HepG2 (cell line): ENCODE measurements at regions not wholly inside any gene's neighbourhood (a gene's known extent, or its start where the extent isn't known, plus 50 kb on each side); places are given as distances from the start of the nearest gene placed in this dataset.

ENCODE experiments used
- ATAC-seq: fragments of 200-7000 bp; cut with Tn5 transposase; 3 replicates; pipeline ENCODE4 v1.9.1; 2020; ENCODE audit warnings: mild to moderate bottlenecking, moderate library complexity
- BruUV-seq: library from RNA; stranded (reverse); fragments of 400-500 nt; replicated peaks from 2 replicates; lab custom pipeline; 2021; lab: Mats Ljungman, UMichigan
- CTCF ChIA-PET: fragments of 300-600 bp; formaldehyde crosslinking; extraction: SDS; loops from one replicate; lab custom pipeline; 2021; ENCODE audit warnings: low total read pairs, inconsistent platforms, low intra/inter-chr PET ratio; lab: Yijun Ruan, JAX
- POLR2A ChIA-PET: fragments of 350-600 bp; sonication (Branson Sonifier 250); formaldehyde crosslinking; loops from one replicate; lab custom pipeline; 2020; ENCODE audit warnings: antibody characterized with exemption, inconsistent platforms; lab: Yijun Ruan, JAX
- DNase-seq: peaks from one replicate; pipeline ENCODE4 v3.0.0-alpha.2; 2015; ENCODE audit warnings: low spot score
- FAIRE-seq: peaks from 3 replicates; lab custom pipeline; 2011; peaks lifted over from hg19 to GRCh38; lab: Jason Lieb, UNC
- H2AFZ ChIP-seq: one replicate; pipeline ENCODE4 v1.6.1; 2011; ENCODE audit warnings: low read length, inconsistent platforms
- H3K27ac ChIP-seq: fragments of 300-600 bp; 3 replicates; pipeline ENCODE4 v1.8.0; 2011; ENCODE audit warnings: mixed run types, mild to moderate bottlenecking, mixed read lengths, low read length, inconsistent platforms; ENCODE audit not compliant: insufficient read depth; ENCODE audit errors: extremely low read length
- H3K27me3 ChIP-seq, 2 experiments: fragments of 200-600 bp in 1 of 2; 2 replicates in 1 of 2; 3 replicates in 1 of 2; pipeline versions ENCODE4 v1.6.0 to v1.8.0; 2011; ENCODE audit warnings: low read length in 2 of 2, mild to moderate bottlenecking in 2 of 2, moderate library complexity in 2 of 2, inconsistent platforms in 1 of 2; ENCODE audit not compliant: insufficient read depth in 2 of 2, control insufficient read depth in 1 of 2
- H3K36me3 ChIP-seq, 2 experiments: fragments of 200-600 bp in 1 of 2; replicated peaks in 1 of 2; 2 replicates in 1 of 2; 3 replicates in 1 of 2; pipeline versions ENCODE4 v1.5.1 to v1.8.0; 2011; ENCODE audit warnings: low read length in 2 of 2, inconsistent platforms in 1 of 2; ENCODE audit not compliant: insufficient read depth in 2 of 2, control insufficient read depth in 1 of 2
- H3K4me1 ChIP-seq: 2 replicates; pipeline ENCODE4 v1.5.1; 2012; ENCODE audit warnings: low read length, inconsistent platforms; ENCODE audit not compliant: insufficient read depth
- H3K4me2 ChIP-seq: 2 replicates; pipeline ENCODE4 v1.6.0; 2011; ENCODE audit warnings: low read depth, low read length, inconsistent platforms
- H3K4me3 ChIP-seq, 3 experiments: fragments of 200-600 bp in 1 of 3; sonication (generic), shearing (Covaris generic) in 1 of 3; replicated peaks in 1 of 3; 2 replicates each; pipeline ENCODE4 v1.5.1; 2011 to 2016; ENCODE audit warnings: low read length in 3 of 3, inconsistent platforms in 2 of 3, low read depth in 2 of 3, mild to moderate bottlenecking in 2 of 3, control low read depth in 1 of 3, mixed read lengths in 1 of 3; ENCODE audit not compliant: insufficient read depth in 1 of 3
- H3K79me2 ChIP-seq: one replicate; pipeline ENCODE4 v1.6.1; 2011; ENCODE audit warnings: low read length, inconsistent platforms; ENCODE audit not compliant: insufficient read depth
- H3K9ac ChIP-seq: 2 replicates; pipeline ENCODE4 v1.6.0; 2011; ENCODE audit warnings: mild to moderate bottlenecking, low read depth, low read length, inconsistent platforms; ENCODE audit not compliant: insufficient read depth
- H3K9me3 ChIP-seq: 2 replicates; pipeline ENCODE4 v1.5.1; 2012; ENCODE audit warnings: mild to moderate bottlenecking, low read length
- H4K20me1 ChIP-seq: 2 replicates; pipeline ENCODE4 v1.6.0; 2011; ENCODE audit warnings: inconsistent platforms, mild to moderate bottlenecking, low read length, moderate library complexity; ENCODE audit not compliant: insufficient read depth
- AHR ChIP-seq: IDR thresholded peaks from 2 replicates; pipeline ENCODE4 v1.6.1; 2018; ENCODE audit warnings: missing genetic modification reagents, missing compliant biosample characterization
- ATF1 ChIP-seq: IDR thresholded peaks from 2 replicates; pipeline ENCODE4 v1.6.1; 2016; ENCODE audit warnings: mild to moderate bottlenecking, control low read depth
- HMGA1 ChIP-seq: sonication (generic); formaldehyde crosslinking; conservative IDR thresholded peaks from 2 replicates; pipeline ENCODE4 v1.4.0; 2020; ENCODE audit warnings: missing genetic modification reagents
- IKZF1 ChIP-seq: fragments of 450-650 bp; IDR thresholded peaks from 2 replicates; pipeline ENCODE4 v1.7.1; 2016
- JUND ChIP-seq: sonication (generic); formaldehyde crosslinking; IDR thresholded peaks from 2 replicates; pipeline ENCODE4 v1.8.0; 2022; ENCODE audit warnings: mild to moderate bottlenecking, missing genetic modification reagents
- SMARCE1 ChIP-seq: fragments of 450-650 bp; IDR thresholded peaks from 2 replicates; pipeline ENCODE4 v1.6.1; 2017; ENCODE audit warnings: borderline replicate concordance
- ZNF160 ChIP-seq: sonication (generic); formaldehyde crosslinking; IDR thresholded peaks from 2 replicates; pipeline ENCODE4 v1.8.0; 2022; ENCODE audit warnings: mild to moderate bottlenecking, inconsistent platforms, missing genetic modification reagents
- ZNF260 ChIP-seq: sonication (generic); formaldehyde crosslinking; IDR thresholded peaks from 2 replicates; pipeline ENCODE4 v1.4.0; 2020; ENCODE audit warnings: missing genetic modification reagents, low read depth, mild to moderate bottlenecking, borderline replicate concordance
- ZNF331 ChIP-seq: sonication (generic); formaldehyde crosslinking; IDR thresholded peaks from 2 replicates; pipeline ENCODE4 v1.4.0; 2020; ENCODE audit warnings: missing genetic modification reagents
- ZNF775 ChIP-seq: sonication (generic); formaldehyde crosslinking; IDR thresholded peaks from 2 replicates; pipeline ENCODE4 v1.4.0; 2020; ENCODE audit warnings: missing genetic modification reagents, mild to moderate bottlenecking, moderate library complexity, borderline replicate concordance
- ZSCAN25 ChIP-seq: sonication (generic); formaldehyde crosslinking; IDR thresholded peaks from 2 replicates; pipeline ENCODE4 v1.8.0; 2022; ENCODE audit warnings: mild to moderate bottlenecking, missing genetic modification reagents
- WGBS: methylation state at CpG from one replicate; pipeline ENCODE4 v1.1.6; 2017; ENCODE audit warnings: low lambda C conversion rate; 5-methylcytosine and 5-hydroxymethylcytosine counted together
- in situ Hi-C: cut with HindIII; loops from 2 replicates; pipeline ENCODE4 v1.10.0; 2017; ENCODE audit warnings: low pct_unique_long_range_greater_than_20kb; ENCODE audit not compliant: extremely low pct_ligation_motif_present
- intact Hi-C: fragments of 100-400 bp; cut with micrococcal nuclease; formaldehyde crosslinking; loops from one replicate; pipeline ENCODE4 v1.10.0; 2022; ENCODE audit not compliant: unreplicated experiment
- TF ChIP-seq, protein P1 (sequence below): sonication (generic); formaldehyde crosslinking; IDR thresholded peaks from 2 replicates; pipeline ENCODE4 v1.5.0; 2020; ENCODE audit warnings: mild to moderate bottlenecking, missing genetic modification reagents
- TF ChIP-seq, protein P2 (sequence below): sonication (generic); formaldehyde crosslinking; IDR thresholded peaks from 2 replicates; pipeline ENCODE4 v1.9.0; 2021; ENCODE audit warnings: missing genetic modification reagents, borderline replicate concordance
- TF ChIP-seq, protein P3 (sequence below): sonication (generic); formaldehyde crosslinking; IDR thresholded peaks from 2 replicates; pipeline ENCODE4 v1.5.1; 2020; ENCODE audit warnings: mild to moderate bottlenecking, missing genetic modification reagents

DNA sequence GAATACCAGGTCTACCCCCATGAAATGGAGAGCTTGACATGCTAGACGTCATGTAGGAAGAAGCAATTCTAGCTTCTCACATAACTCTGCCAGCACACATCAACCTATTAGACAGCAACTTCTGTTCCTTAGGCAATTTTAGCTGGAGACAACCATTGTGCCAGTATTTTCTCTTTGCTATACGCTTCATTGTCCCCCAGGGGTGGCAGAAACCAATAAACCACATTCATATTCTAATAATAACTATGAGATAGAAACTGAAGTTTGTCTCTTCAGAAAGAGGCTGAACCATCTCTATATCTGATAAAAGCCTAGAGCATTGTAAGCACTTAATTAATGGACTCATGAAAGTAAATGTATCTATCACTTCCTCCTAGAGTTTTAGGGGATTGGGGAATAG, 278.6 kb downstream of the FOXG1 start:
- no peak for ATAC-seq
- Histone ChIP-seq H3K4me3 (no peak overlapping the region), H3K4me2 (no peak overlapping the region), H3K4me1 (no peaks in the 10 kb centered on the region), H3K36me3 (no peaks in the 10 kb centered on the region), H3K9ac (no peak overlapping the region), H3K9me3 (peaks cover 36% of the 10 kb centered on the region), H3K79me2 (no peaks in the 10 kb centered on the region), H2AFZ (no peak overlapping the region), H3K27ac (no peak overlapping the region), H3K27me3 (no peaks in the 10 kb centered on the region), H4K20me1 (no peaks in the 10 kb centered on the region)
- no peak for DNase-seq
- TF ChIP-seq ZNF331 (no peak), HMGA1 (CRISPR knock-in tag) (no peak), SMARCE1 (no peak), JUND (CRISPR knock-in tag) (no peak), IKZF1 (no peak), AHR (CRISPR knock-in tag) (no peak), ZNF775 (CRISPR knock-in tag) (no peak), ATF1 (CRISPR knock-in tag) (no peak), ZNF160 (CRISPR knock-in tag) (no peak), ZNF260 (no peak), ZSCAN25 (CRISPR knock-in tag) (no peak)
- TF ChIP-seq, protein P1, sequence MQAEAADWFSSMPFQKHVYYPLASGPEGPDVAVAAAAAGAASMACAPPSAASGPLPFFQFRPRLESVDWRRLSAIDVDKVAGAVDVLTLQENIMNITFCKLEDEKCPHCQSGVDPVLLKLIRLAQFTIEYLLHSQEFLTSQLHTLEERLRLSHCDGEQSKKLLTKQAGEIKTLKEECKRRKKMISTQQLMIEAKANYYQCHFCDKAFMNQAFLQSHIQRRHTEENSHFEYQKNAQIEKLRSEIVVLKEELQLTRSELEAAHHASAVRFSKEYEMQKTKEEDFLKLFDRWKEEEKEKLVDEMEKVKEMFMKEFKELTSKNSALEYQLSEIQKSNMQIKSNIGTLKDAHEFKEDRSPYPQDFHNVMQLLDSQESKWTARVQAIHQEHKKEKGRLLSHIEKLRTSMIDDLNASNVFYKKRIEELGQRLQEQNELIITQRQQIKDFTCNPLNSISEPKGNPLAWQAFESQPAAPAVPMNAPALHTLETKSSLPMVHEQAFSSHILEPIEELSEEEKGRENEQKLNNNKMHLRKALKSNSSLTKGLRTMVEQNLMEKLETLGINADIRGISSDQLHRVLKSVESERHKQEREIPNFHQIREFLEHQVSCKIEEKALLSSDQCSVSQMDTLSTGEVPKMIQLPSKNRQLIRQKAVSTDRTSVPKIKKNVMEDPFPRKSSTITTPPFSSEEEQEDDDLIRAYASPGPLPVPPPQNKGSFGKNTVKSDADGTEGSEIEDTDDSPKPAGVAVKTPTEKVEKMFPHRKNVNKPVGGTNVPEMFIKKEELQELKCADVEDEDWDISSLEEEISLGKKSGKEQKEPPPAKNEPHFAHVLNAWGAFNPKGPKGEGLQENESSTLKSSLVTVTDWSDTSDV (CRISPR knock-in tag): no peak
- TF ChIP-seq, protein P2, sequence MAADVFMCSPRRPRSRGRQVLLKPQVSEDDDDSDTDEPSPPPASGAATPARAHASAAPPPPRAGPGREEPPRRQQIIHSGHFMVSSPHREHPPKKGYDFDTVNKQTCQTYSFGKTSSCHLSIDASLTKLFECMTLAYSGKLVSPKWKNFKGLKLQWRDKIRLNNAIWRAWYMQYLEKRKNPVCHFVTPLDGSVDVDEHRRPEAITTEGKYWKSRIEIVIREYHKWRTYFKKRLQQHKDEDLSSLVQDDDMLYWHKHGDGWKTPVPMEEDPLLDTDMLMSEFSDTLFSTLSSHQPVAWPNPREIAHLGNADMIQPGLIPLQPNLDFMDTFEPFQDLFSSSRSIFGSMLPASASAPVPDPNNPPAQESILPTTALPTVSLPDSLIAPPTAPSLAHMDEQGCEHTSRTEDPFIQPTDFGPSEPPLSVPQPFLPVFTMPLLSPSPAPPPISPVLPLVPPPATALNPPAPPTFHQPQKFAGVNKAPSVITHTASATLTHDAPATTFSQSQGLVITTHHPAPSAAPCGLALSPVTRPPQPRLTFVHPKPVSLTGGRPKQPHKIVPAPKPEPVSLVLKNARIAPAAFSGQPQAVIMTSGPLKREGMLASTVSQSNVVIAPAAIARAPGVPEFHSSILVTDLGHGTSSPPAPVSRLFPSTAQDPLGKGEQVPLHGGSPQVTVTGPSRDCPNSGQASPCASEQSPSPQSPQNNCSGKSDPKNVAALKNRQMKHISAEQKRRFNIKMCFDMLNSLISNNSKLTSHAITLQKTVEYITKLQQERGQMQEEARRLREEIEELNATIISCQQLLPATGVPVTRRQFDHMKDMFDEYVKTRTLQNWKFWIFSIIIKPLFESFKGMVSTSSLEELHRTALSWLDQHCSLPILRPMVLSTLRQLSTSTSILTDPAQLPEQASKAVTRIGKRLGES (CRISPR knock-in tag): no peak
- TF ChIP-seq, protein P3, sequence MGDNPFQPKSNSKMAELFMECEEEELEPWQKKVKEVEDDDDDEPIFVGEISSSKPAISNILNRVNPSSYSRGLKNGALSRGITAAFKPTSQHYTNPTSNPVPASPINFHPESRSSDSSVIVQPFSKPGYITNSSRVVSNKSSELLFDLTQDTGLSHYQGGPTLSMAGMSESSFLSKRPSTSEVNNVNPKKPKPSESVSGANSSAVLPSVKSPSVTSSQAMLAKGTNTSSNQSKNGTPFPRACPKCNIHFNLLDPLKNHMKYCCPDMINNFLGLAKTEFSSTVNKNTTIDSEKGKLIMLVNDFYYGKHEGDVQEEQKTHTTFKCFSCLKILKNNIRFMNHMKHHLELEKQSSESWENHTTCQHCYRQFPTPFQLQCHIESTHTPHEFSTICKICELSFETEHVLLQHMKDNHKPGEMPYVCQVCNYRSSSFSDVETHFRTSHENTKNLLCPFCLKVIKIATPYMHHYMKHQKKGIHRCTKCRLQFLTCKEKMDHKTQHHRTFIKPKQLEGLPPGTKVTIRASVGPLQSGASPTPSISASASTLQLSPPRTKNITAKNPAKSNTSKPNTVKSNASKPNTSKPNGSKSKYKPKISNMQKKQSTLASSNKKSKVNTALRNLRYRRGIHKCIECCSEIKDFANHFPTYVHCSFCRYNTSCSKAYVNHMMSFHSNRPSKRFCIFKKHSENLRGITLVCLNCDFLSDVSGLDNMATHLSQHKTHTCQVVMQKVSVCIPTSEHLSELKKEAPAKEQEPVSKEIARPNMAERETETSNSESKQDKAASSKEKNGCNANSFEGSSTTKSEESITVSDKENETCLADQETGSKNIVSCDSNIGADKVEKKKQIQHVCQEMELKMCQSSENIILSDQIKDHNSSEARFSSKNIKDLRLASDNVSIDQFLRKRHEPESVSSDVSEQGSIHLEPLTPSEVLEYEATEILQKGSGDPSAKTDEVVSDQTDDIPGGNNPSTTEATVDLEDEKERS (CRISPR knock-in tag): no peak
- no TSS peak for BruUV-seq
- no peak for FAIRE-seq
- CTCF ChIA-PET: no interaction called here
- intact Hi-C loops (no loop called here), in situ Hi-C loops (no loop called here)
- 17% methylated on average over 2 of the region's 2 CpGs for WGBS
- POLR2A ChIA-PET: no interaction called here
